HEK293 (cell line): ENCODE measurements at regions not wholly inside any gene's neighbourhood (a gene's known extent, or its start where the extent isn't known, plus 50 kb on each side); places are given as distances from the start of the nearest gene placed in this dataset.

Experiments used
- CTCF ChIA-PET: fragments of 350-600 bp; formaldehyde crosslinking; extraction: SDS; loops from one replicate; lab custom pipeline; 2021; ENCODE audit warnings: antibody characterized with exemption; lab: Yijun Ruan, JAX
- POLR2A ChIA-PET: fragments of 300-600 bp; formaldehyde crosslinking; extraction: SDS; loops from one replicate; lab custom pipeline; 2020; ENCODE audit warnings: antibody characterized with exemption, inconsistent platforms; lab: Yijun Ruan, JAX
- H3K27ac ChIP-seq: fragments of 200-500 bp; sonication (Bioruptor generic); 2 replicates; pipeline ENCODE4 v1.5.1; 2014; ENCODE audit warnings: low read depth, low read length, control low read depth, inconsistent platforms; ENCODE audit errors: extremely low read depth
- H3K36me3 ChIP-seq, 2 experiments: fragments of 200-500 bp in 1 of 2; sonication (Bioruptor generic) in 1 of 2; 1 replicate in 1 of 2; 2 replicates in 1 of 2; pipeline ENCODE4 v1.5.1; 2014 to 2017; ENCODE audit warnings: inconsistent platforms in 2 of 2, low read length in 2 of 2; ENCODE audit not compliant: control insufficient read depth in 2 of 2, insufficient read depth in 1 of 2
- H3K4me1 ChIP-seq: fragments of 200-500 bp; sonication (Bioruptor generic); 2 replicates; pipeline ENCODE4 v1.5.1; 2014; ENCODE audit warnings: mild to moderate bottlenecking, low read length, inconsistent platforms; ENCODE audit not compliant: control insufficient read depth, insufficient read depth
- H3K4me3 ChIP-seq: 2 replicates; pipeline ENCODE4 v1.5.1; 2011; ENCODE audit warnings: low read depth, mild to moderate bottlenecking, control low read depth, low read length, moderate library complexity
- H3K9me3 ChIP-seq: fragments of 200-500 bp; sonication (Bioruptor generic); 2 replicates; pipeline ENCODE4 v1.5.1; 2014; ENCODE audit warnings: low read depth, low read length, inconsistent platforms; ENCODE audit not compliant: control insufficient read depth, insufficient read depth
- ATF2 ChIP-seq: fragments of 450-650 bp; formaldehyde crosslinking; IDR thresholded peaks from 2 replicates; pipeline ENCODE4 v1.5.1; 2016; ENCODE audit warnings: missing biosample characterization, missing genetic modification characterization, low read depth
- GFI1B ChIP-seq: fragments of 450-650 bp; formaldehyde crosslinking; IDR thresholded peaks from 2 replicates; pipeline ENCODE4 v1.5.1; 2016; ENCODE audit warnings: missing biosample characterization, missing genetic modification characterization
- HOXC10 ChIP-seq: sonication (generic); formaldehyde crosslinking; IDR thresholded peaks from 2 replicates; pipeline ENCODE4 v1.8.1; 2023; ENCODE audit warnings: mild to moderate bottlenecking, missing genetic modification reagents
- KLF17 ChIP-seq: fragments of 450-650 bp; formaldehyde crosslinking; IDR thresholded peaks from 2 replicates; pipeline ENCODE4 v1.5.1; 2016; ENCODE audit warnings: missing biosample characterization, missing genetic modification characterization
- PRDM6 ChIP-seq: fragments of 450-650 bp; formaldehyde crosslinking; IDR thresholded peaks from 2 replicates; pipeline ENCODE4 v1.5.1; 2017; ENCODE audit warnings: missing biosample characterization, missing genetic modification characterization
- ZBTB1 ChIP-seq: fragments of 450-650 bp; formaldehyde crosslinking; IDR thresholded peaks from 2 replicates; pipeline ENCODE4 v1.5.1; 2016; ENCODE audit warnings: missing biosample characterization, missing genetic modification characterization
- ZBTB10 ChIP-seq: fragments of 450-650 bp; formaldehyde crosslinking; IDR thresholded peaks from 2 replicates; pipeline ENCODE4 v1.5.1; 2016; ENCODE audit warnings: missing biosample characterization, missing genetic modification characterization
- ZNF335 ChIP-seq: fragments of 450-650 bp; formaldehyde crosslinking; conservative IDR thresholded peaks from 2 replicates; pipeline ENCODE4 v1.5.1; 2016; ENCODE audit warnings: missing biosample characterization, missing genetic modification characterization
- ZNF548 ChIP-seq: fragments of 450-650 bp; formaldehyde crosslinking; IDR thresholded peaks from 2 replicates; pipeline ENCODE4 v1.5.1; 2016; ENCODE audit warnings: missing biosample characterization, missing genetic modification characterization
- ZNF560 ChIP-seq: fragments of 450-650 bp; formaldehyde crosslinking; IDR thresholded peaks from 2 replicates; pipeline ENCODE4 v1.5.1; 2017; ENCODE audit warnings: missing biosample characterization, missing genetic modification characterization, borderline replicate concordance
- ZNF571 ChIP-seq: fragments of 450-650 bp; formaldehyde crosslinking; IDR thresholded peaks from 2 replicates; pipeline ENCODE4 v1.5.0; 2017; ENCODE audit warnings: missing biosample characterization, missing genetic modification characterization
- ZNF623 ChIP-seq: fragments of 450-650 bp; formaldehyde crosslinking; IDR thresholded peaks from 2 replicates; pipeline ENCODE4 v1.5.1; 2016; ENCODE audit warnings: missing biosample characterization, missing genetic modification characterization
- ZNF624 ChIP-seq: fragments of 450-650 bp; formaldehyde crosslinking; IDR thresholded peaks from 2 replicates; pipeline ENCODE4 v1.5.1; 2017; ENCODE audit warnings: missing biosample characterization, missing genetic modification characterization
- ZNF660 ChIP-seq: fragments of 450-650 bp; IDR thresholded peaks from 2 replicates; pipeline ENCODE4 v1.5.1; 2018; ENCODE audit warnings: missing biosample characterization, mild to moderate bottlenecking, missing genetic modification characterization
- ZSCAN16 ChIP-seq: fragments of 450-650 bp; formaldehyde crosslinking; IDR thresholded peaks from 2 replicates; pipeline ENCODE4 v1.5.1; 2016; ENCODE audit warnings: missing biosample characterization, missing genetic modification characterization

- H3K27ac ChIP-seq = no peak overlapping the region
- no peaks in the 10 kb centered on the region for H3K36me3 ChIP-seq
- no peak for TF ChIP-seq ZNF624 (tag by site-specific recombination)
- TF ChIP-seq ZNF335 (tag by site-specific recombination) = no peak
- no peak for TF ChIP-seq ZSCAN16
- no peak for TF ChIP-seq ZNF548 (tag by site-specific recombination)
- TF ChIP-seq ZNF560 (tag by site-specific recombination) = no peak
- TF ChIP-seq ZBTB10 (tag by site-specific recombination) = no peak
- TF ChIP-seq ZBTB1 = no peak
- no peak for TF ChIP-seq ZNF660 (tag by site-specific recombination)
- TF ChIP-seq ATF2 (tag by site-specific recombination) = no peak
- no peak for TF ChIP-seq GFI1B
- TF ChIP-seq HOXC10 (CRISPR knock-in tag) = no peak
- TF ChIP-seq KLF17 (tag by site-specific recombination) = no peak
- TF ChIP-seq ZNF571 (tag by site-specific recombination) = no peak
- H3K9me3 ChIP-seq = no peaks in the 10 kb centered on the region
- H3K4me3 ChIP-seq = no peak overlapping the region
- H3K4me1 ChIP-seq = no peaks in the 10 kb centered on the region
- POLR2A ChIA-PET = no interaction called here
- CTCF ChIA-PET = interaction anchor here (0.6 to 2.9 kb wide), 3 partner anchors 122 to 539 kb away, joined by 3 to 11 read pairs (median 3); no protein-coding TSS in a partner anchor
These were observed 531.2 kb upstream of the CCDC196 start for GRCh38 chr14:65954942-65955341.

- POLR2A ChIA-PET = no interaction called here
- Histone ChIP-seq H3K36me3 (no peaks in the 10 kb centered on the region), H3K27ac (no peak overlapping the region), H3K4me1 (no peaks in the 10 kb centered on the region), H3K4me3 (no peak overlapping the region), H3K9me3 (no peaks in the 10 kb centered on the region)
- TF ChIP-seq PRDM6 (tag by site-specific recombination) = no peak
- TF ChIP-seq ZNF623 (tag by site-specific recombination) = no peak
- CTCF ChIA-PET = interaction anchor here (0.6 to 5.6 kb wide), 5 partner anchors 9 to 793 kb away, joined by 4 to 62 read pairs (median 24); no protein-coding TSS in a partner anchor
These were observed 528.5 kb upstream of the CCDC196 start for GRCh38 chr14:65957631-65958205.
